CD8-positive, alpha-beta memory T cell (primary cell): ENCODE measurements at regions not wholly inside any gene's neighbourhood (a gene's known extent, or its start where the extent isn't known, plus 50 kb on each side); places are given as distances from the start of the nearest gene placed in this dataset.

Source experiments
- CTCF ChIA-PET: fragments of 350-600 bp; sonication (Branson Sonifier 250); formaldehyde crosslinking; loops from one replicate; lab custom pipeline; 2021; ENCODE audit warnings: antibody characterized with exemption; lab: Charles Lee
- POLR2A ChIA-PET: fragments of 350-600 bp; sonication (Branson Sonifier 250); formaldehyde crosslinking; loops from one replicate; lab custom pipeline; 2021; ENCODE audit warnings: antibody characterized with exemption; lab: Charles Lee
- DNase-seq, 5 donors: peaks; one replicate each; pipeline versions ENCODE4 v3.0.0 to v3.0.0-alpha.2; 2020 to 2022; ENCODE audit warnings: mixed read lengths in 1 of 5
- H3K27ac ChIP-seq: one replicate; pipeline ENCODE4 v1.7.0; 2013; ENCODE audit warnings: low read depth, mild to moderate bottlenecking, low read length, moderate library complexity
- H3K27me3 ChIP-seq: 2 replicates; pipeline ENCODE4 v1.7.0; 2013; ENCODE audit warnings: low read length, mild to moderate bottlenecking; ENCODE audit not compliant: insufficient read depth, poor library complexity, severe bottlenecking
- H3K36me3 ChIP-seq: 2 replicates; pipeline ENCODE4 v1.7.0; 2013; ENCODE audit warnings: mild to moderate bottlenecking, low read length, moderate library complexity; ENCODE audit not compliant: insufficient read depth
- H3K4me1 ChIP-seq: 2 replicates; pipeline ENCODE4 v1.7.0; 2013; ENCODE audit warnings: mild to moderate bottlenecking, low read length, moderate library complexity; ENCODE audit not compliant: insufficient read depth
- H3K4me3 ChIP-seq: 2 replicates; pipeline ENCODE4 v1.7.0; 2013; ENCODE audit warnings: mild to moderate bottlenecking, low read length
- H3K9me3 ChIP-seq: 2 replicates; pipeline ENCODE4 v1.7.0; 2013; ENCODE audit warnings: mild to moderate bottlenecking, low read length
- H3K27ac Mint-ChIP-seq, 8 donors: one replicate each; pipeline ENCODE4 v1.8.0; 2020 to 2021; ENCODE audit warnings: mixed read lengths in 8 of 8, mild to moderate bottlenecking in 6 of 8, inconsistent platforms in 3 of 8, moderate library complexity in 3 of 8
- H3K27me3 Mint-ChIP-seq, 2 donors: one replicate each; pipeline ENCODE4 v1.8.0; 2020 to 2021; ENCODE audit warnings: mixed read lengths in 2 of 2, mild to moderate bottlenecking in 1 of 2, moderate library complexity in 1 of 2
- H3K36me3 Mint-ChIP-seq, 3 donors: one replicate each; pipeline ENCODE4 v1.8.0; 2020 to 2021; ENCODE audit warnings: mixed read lengths in 3 of 3, inconsistent platforms in 1 of 3, mild to moderate bottlenecking in 1 of 3
- H3K4me1 Mint-ChIP-seq, 3 donors: one replicate each; pipeline ENCODE4 v1.8.0; 2020 to 2021; ENCODE audit warnings: mixed read lengths in 3 of 3, inconsistent platforms in 1 of 3, mild to moderate bottlenecking in 1 of 3
- H3K4me3 Mint-ChIP-seq, 7 donors: one replicate each; pipeline ENCODE4 v1.8.0; 2020 to 2021; ENCODE audit warnings: mixed read lengths in 7 of 7, mild to moderate bottlenecking in 6 of 7, moderate library complexity in 4 of 7, inconsistent platforms in 2 of 7
- H3K9me3 Mint-ChIP-seq, 5 donors: one replicate each; pipeline ENCODE4 v1.8.0; 2020 to 2022; ENCODE audit warnings: mixed read lengths in 5 of 5, mild to moderate bottlenecking in 3 of 5, moderate library complexity in 2 of 5, inconsistent platforms in 1 of 5

DNA sequence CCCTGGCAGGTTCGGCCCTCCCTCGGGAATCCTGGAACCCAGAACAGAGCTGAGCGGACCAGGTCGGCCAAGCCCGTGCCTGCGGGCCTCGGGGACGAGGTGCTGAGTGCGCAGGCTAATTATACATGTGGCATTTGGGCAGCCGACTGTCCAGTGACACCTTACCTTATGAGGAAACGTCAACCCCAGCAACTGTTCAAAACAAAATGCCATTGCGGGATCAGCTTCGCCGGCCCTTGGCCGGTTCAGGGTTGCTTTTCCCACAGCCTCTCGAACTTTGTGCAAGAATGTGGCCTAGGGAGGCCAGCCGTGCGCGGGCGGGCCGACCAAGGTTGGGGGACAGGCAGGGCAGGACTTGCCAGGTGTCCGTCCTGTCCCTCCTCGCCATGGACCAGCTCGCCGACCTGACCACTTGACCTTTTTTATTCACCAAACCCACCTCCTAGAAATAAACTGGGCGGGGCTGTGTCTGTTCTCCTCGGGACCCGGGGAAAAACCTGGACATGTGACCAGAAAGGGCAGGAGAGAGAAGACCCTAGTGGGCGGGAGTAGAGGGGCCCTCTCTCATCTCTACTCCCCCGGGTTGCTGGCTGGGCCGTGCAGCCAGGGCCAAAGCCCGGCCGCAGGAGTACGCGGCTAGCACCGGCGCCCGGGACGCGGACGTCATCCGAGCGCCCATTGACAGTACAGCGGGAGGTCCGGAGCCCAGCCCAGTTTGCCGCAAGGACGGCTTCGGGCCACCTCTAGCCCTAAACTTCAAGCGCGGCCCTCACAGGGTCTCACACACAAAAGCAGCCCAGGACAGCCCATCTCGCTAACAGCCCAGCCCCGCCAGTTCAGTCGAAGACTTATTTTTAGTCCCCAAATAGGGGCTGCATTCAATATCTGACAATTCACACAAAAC is 134.3 kb upstream of the C11orf58 start:
- H3K9me3 ChIP-seq, result no peaks in the 10 kb centered on the region
- peaks cover 50% of the 10 kb centered on the region for H3K27me3 ChIP-seq
- ChIA-PET CTCF (no interaction called here), POLR2A (no interaction called here)
- peaks cover 29% of the 10 kb centered on the region for H3K4me1 ChIP-seq
- H3K27ac Mint-ChIP-seq, result peak overlapping the region in 4 of 8 donors; percentile 27 to 54 (median 46)
- H3K27ac ChIP-seq, result peak overlapping the region; percentile 31
- H3K27me3 Mint-ChIP-seq, result peaks cover 37 to 69% of the 10 kb centered on the region in 2 donors
- peaks cover 0 to 13% (median 6%) of the 10 kb centered on the region in 5 donors for H3K9me3 Mint-ChIP-seq
- DNase-seq, result no peak
- peak overlapping the region; percentile 35 to 80 (median 73) for H3K4me3 Mint-ChIP-seq
- peak overlapping the region; percentile 50 for H3K4me3 ChIP-seq
- peaks cover 23 to 32% (median 28%) of the 10 kb centered on the region in 3 donors for H3K4me1 Mint-ChIP-seq
- H3K36me3 Mint-ChIP-seq, result peaks cover 0 to 4% (median 2%) of the 10 kb centered on the region in 3 donors
- H3K36me3 ChIP-seq, result no peaks in the 10 kb centered on the region

DNA sequence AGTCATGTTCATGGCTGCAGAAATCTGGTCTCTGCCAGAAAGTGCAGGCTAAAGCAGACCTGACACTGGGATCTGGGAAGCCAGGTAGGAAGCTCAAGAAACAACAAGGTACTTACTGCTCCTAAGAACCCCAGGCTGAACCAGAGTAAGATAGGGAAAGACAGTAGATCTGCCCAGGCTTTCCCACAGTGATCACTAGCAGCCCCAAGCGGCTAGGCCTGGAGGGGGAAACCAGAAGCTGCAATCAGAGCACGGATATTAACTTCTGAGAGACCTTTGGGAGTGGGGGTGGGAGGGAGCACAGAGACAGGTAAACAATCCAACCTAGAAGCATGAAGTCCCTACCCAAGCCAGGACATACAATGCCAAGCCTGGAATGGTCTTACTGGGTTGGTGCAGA is 135.2 kb upstream of the C11orf58 start:
- Histone ChIP-seq H3K27ac (no peak overlapping the region), H3K4me1 (peaks cover 29% of the 10 kb centered on the region), H3K4me3 (no peak overlapping the region), H3K27me3 (peaks cover 45% of the 10 kb centered on the region), H3K36me3 (no peaks in the 10 kb centered on the region), H3K9me3 (no peaks in the 10 kb centered on the region)
- peaks cover 23 to 32% (median 28%) of the 10 kb centered on the region in 3 donors for H3K4me1 Mint-ChIP-seq
- CTCF ChIA-PET, result no interaction called here
- H3K27ac Mint-ChIP-seq, result peak overlapping the region in 1 of 8 donors; percentile 47
- peaks cover 37 to 76% of the 10 kb centered on the region in 2 donors for H3K27me3 Mint-ChIP-seq
- peak overlapping the region in 5 of 7 donors; percentile 10 to 76 (median 59) for H3K4me3 Mint-ChIP-seq
- H3K9me3 Mint-ChIP-seq, result peaks cover 0 to 15% (median 6%) of the 10 kb centered on the region in 5 donors
- POLR2A ChIA-PET, result no interaction called here
- peaks cover 0 to 4% (median 2%) of the 10 kb centered on the region in 3 donors for H3K36me3 Mint-ChIP-seq
- DNase-seq, result no peak

DNA sequence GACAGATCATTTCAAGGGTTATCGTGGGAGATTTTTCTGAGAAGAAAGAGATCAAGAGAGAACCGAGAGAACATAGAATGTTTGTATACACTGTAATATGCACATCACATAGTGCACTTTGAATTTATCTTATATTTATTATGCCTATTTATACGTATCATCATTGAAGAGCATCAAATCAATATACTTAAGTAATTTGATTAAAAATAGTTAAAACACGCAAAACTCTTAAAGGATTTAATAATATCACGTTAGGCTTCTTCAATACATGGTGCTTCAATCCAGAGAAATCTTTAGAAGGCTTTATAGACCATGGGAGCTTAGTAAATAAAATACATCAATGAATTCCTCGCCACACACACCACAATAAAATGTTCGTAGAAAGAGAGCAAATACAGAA is 139.5 kb upstream of the C11orf58 start:
- H3K4me3 ChIP-seq, result no peak overlapping the region
- peaks cover 2% of the 10 kb centered on the region for H3K4me1 ChIP-seq
- H3K27me3 ChIP-seq, result peaks cover 11% of the 10 kb centered on the region
- H3K4me1 Mint-ChIP-seq, result peaks cover 0 to 6% (median 3%) of the 10 kb centered on the region in 3 donors
- H3K4me3 Mint-ChIP-seq, result no peak overlapping the region
- peaks cover 24 to 54% of the 10 kb centered on the region in 2 donors for H3K27me3 Mint-ChIP-seq
- ChIA-PET CTCF (no interaction called here), POLR2A (no interaction called here)
- H3K36me3 ChIP-seq, result no peaks in the 10 kb centered on the region
- no peak overlapping the region for H3K27ac ChIP-seq
- no peak for DNase-seq
- H3K9me3 Mint-ChIP-seq, result peaks cover 0 to 5% (median 0%) of the 10 kb centered on the region in 5 donors
- H3K9me3 ChIP-seq, result no peaks in the 10 kb centered on the region
- H3K27ac Mint-ChIP-seq, result no peak overlapping the region
- peaks cover 0 to 4% (median 0%) of the 10 kb centered on the region in 3 donors for H3K36me3 Mint-ChIP-seq

DNA sequence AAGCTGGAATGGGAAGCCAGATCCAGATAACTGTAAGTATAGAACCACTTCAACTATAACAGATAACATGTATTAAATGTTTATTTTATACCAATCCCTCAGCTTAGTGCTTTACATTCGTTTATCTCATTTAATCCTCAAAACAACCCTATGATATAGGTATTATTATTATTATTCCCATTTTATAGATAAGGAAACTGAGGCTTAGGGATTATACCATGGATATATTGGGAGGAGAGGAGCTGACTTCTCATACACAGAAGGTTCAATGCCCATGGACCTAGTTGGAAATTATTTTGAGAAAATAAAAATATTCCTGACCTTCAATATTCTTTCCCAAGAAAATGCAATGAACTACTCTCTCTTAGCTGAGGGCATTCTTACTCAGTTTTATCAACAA is 140.4 kb upstream of the C11orf58 start:
- ChIA-PET POLR2A (no interaction called here), CTCF (no interaction called here)
- H3K9me3 Mint-ChIP-seq, result peaks cover 0 to 4% (median 0%) of the 10 kb centered on the region in 5 donors
- Histone ChIP-seq H3K27me3 (peaks cover 2% of the 10 kb centered on the region), H3K9me3 (no peaks in the 10 kb centered on the region), H3K4me1 (no peaks in the 10 kb centered on the region), H3K27ac (no peak overlapping the region), H3K36me3 (no peaks in the 10 kb centered on the region), H3K4me3 (no peak overlapping the region)
- H3K4me3 Mint-ChIP-seq, result no peak overlapping the region
- DNase-seq, result no peak
- peaks cover 16 to 45% of the 10 kb centered on the region in 2 donors for H3K27me3 Mint-ChIP-seq
- peaks cover 0 to 1% (median 0%) of the 10 kb centered on the region in 3 donors for H3K4me1 Mint-ChIP-seq
- peaks cover 0 to 4% (median 0%) of the 10 kb centered on the region in 3 donors for H3K36me3 Mint-ChIP-seq
- H3K27ac Mint-ChIP-seq, result no peak overlapping the region

DNA sequence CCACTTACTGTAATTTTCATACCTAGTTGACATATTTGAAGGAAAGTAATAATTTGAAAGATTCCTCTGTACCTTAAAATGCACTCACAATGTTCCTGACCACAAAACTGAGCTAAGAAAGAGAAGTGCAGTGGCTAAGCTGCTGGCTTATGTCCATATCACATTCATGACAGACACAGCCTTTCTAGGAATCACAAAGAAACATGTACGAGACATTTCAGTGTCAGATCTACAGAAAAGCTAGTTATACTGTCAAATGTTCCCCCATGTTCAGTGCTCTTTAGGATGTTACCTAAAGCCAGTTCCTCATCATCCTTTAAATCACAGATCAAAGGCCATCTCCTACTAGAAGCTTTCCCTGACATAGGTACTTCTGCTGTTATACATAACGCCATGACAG is 142.2 kb upstream of the C11orf58 start:
- Mint-ChIP-seq H3K36me3 (no peaks in the 10 kb centered on the region), H3K4me3 (no peak overlapping the region), H3K27ac (no peak overlapping the region), H3K27me3 (peaks cover 14 to 31% of the 10 kb centered on the region in 2 donors), H3K9me3 (peaks cover 0 to 3% (median 0%) of the 10 kb centered on the region in 5 donors), H3K4me1 (no peaks in the 10 kb centered on the region)
- no peaks in the 10 kb centered on the region for H3K27me3 ChIP-seq
- POLR2A ChIA-PET, result no interaction called here
- no peaks in the 10 kb centered on the region for H3K36me3 ChIP-seq
- H3K4me1 ChIP-seq, result no peaks in the 10 kb centered on the region
- H3K4me3 ChIP-seq, result no peak overlapping the region
- CTCF ChIA-PET, result no interaction called here
- no peaks in the 10 kb centered on the region for H3K9me3 ChIP-seq
- H3K27ac ChIP-seq, result no peak overlapping the region
- no peak for DNase-seq

DNA sequence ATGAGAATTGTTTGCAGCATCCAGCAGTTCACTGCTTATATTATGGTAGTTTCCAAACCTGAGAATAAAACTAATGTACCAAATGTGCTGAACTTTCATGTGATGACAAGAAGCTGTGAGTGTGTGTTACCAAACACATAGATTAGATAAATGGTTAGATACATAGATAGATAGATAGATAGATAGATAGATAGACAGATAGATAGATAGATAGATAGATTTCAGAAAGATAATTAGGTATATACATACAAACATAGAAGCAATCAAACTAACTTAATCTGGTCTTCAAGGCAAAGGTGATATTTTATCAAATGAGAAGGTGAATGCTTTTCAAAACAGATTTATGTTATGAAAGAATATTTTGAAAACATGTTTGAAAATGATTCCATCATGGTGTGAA is 147.3 kb upstream of the C11orf58 start:
- Histone ChIP-seq H3K27ac (no peak overlapping the region), H3K4me3 (no peak overlapping the region), H3K27me3 (no peaks in the 10 kb centered on the region), H3K4me1 (no peaks in the 10 kb centered on the region), H3K9me3 (no peaks in the 10 kb centered on the region), H3K36me3 (no peaks in the 10 kb centered on the region)
- Mint-ChIP-seq H3K36me3 (no peaks in the 10 kb centered on the region), H3K4me3 (no peak overlapping the region), H3K27me3 (peaks cover 3 to 9% of the 10 kb centered on the region in 2 donors), H3K9me3 (peaks cover 0 to 5% (median 0%) of the 10 kb centered on the region in 5 donors), H3K27ac (no peak overlapping the region), H3K4me1 (no peaks in the 10 kb centered on the region)
- POLR2A ChIA-PET, result no interaction called here
- DNase-seq, result no peak
- CTCF ChIA-PET, result no interaction called here

DNA sequence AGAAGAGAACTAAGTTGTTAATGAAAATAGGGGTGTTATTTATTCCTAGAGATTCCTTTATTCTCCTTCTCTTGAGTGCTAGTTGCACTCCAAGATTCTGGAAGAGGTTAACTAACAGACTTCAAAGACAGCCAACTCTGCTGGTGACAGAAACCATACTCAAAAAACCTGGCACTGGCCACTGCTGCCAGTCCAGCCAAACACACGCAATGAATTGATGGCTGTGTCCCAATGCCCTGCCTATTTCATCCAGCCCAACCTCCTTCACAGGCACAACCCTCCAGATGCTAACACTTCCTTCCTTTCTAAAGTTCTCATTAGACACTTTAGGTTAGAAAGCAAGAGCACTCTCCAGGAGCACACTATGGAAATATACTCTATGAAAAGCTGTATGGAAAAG is 150.8 kb upstream of the C11orf58 start:
- Mint-ChIP-seq H3K36me3 (no peaks in the 10 kb centered on the region), H3K4me1 (no peaks in the 10 kb centered on the region), H3K4me3 (no peak overlapping the region), H3K27me3 (peaks cover 2 to 3% of the 10 kb centered on the region in 2 donors), H3K27ac (no peak overlapping the region), H3K9me3 (peaks cover 0 to 5% (median 0%) of the 10 kb centered on the region in 5 donors)
- Histone ChIP-seq H3K27me3 (no peaks in the 10 kb centered on the region), H3K36me3 (no peaks in the 10 kb centered on the region), H3K4me1 (no peaks in the 10 kb centered on the region), H3K9me3 (no peaks in the 10 kb centered on the region), H3K4me3 (no peak overlapping the region), H3K27ac (no peak overlapping the region)
- POLR2A ChIA-PET, result no interaction called here
- CTCF ChIA-PET, result no interaction called here
- DNase-seq, result no peak

DNA sequence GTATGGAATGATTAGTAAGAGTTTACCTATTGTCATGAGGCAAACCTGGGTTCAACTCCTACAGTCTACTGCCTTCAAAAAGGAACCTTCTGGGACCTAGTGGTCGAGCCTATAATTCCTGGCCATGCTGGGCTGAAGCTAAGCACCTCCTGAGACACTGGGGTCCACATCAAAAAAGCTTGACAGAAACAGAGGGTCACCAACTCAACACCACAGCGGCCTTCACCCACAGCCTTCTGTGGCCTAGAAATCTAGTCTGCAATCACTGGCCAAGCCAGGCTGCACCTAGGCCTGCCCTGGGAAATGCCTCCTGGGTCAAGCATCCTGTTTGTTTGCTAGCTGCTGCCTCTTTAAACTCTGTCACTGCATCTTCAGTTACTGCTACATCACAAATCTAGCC is 153.9 kb upstream of the C11orf58 start:
- H3K4me1 ChIP-seq, result no peaks in the 10 kb centered on the region
- no peak overlapping the region for H3K27ac ChIP-seq
- no peaks in the 10 kb centered on the region for H3K36me3 ChIP-seq
- DNase-seq, result no peak
- Mint-ChIP-seq H3K4me1 (no peaks in the 10 kb centered on the region), H3K9me3 (peaks cover 0 to 8% (median 0%) of the 10 kb centered on the region in 5 donors), H3K36me3 (no peaks in the 10 kb centered on the region), H3K4me3 (no peak overlapping the region), H3K27me3 (peaks cover 0 to 4% of the 10 kb centered on the region in 2 donors), H3K27ac (no peak overlapping the region)
- ChIA-PET CTCF (no interaction called here), POLR2A (no interaction called here)
- no peaks in the 10 kb centered on the region for H3K27me3 ChIP-seq
- H3K9me3 ChIP-seq, result no peaks in the 10 kb centered on the region
- H3K4me3 ChIP-seq, result no peak overlapping the region
